ENCODE measurements at regions not wholly inside any gene's neighbourhood (a gene's known extent, or its start where the extent isn't known, plus 50 kb on each side); places are given as distances from the start of the nearest gene placed in this dataset.

DNA sequence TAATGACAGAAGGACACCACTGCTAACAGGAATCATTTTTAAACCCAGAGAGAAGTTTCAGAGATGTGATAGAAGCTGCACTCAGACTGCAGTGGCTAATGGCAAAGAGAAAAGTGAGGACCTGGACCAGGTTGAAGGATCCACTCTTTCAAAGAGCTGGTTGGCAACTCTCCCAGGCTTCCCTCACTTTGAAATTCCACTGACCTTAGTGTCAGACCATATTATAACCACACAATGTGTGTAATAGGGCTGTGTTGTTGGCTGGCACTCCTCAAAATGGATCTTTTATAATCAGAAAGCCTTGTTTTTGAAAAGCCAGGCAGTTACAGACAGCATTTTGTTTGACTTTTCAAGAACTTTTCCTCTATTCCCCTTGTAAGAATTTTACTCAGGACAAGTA is 280.7 kb downstream of the PRELID2 start:
- no peak overlapping the region for H3K4me2 ChIP-seq (ENCODE audit: low read length)
- no peak overlapping the region for H3K4me3 ChIP-seq (ENCODE audit: low read depth, low read length)
- H3K27ac ChIP-seq = no peak overlapping the region
- H3K9ac ChIP-seq = no peak overlapping the region
- H3K79me2 ChIP-seq = no peaks in the 10 kb centered on the region
- H3K36me3 ChIP-seq (ENCODE audit: control insufficient read depth, insufficient read depth, low read length) = no peaks in the 10 kb centered on the region
- H2AFZ ChIP-seq = no peak overlapping the region
- H3K4me1 ChIP-seq = no peaks in the 10 kb centered on the region
- TF ChIP-seq, protein P1, sequence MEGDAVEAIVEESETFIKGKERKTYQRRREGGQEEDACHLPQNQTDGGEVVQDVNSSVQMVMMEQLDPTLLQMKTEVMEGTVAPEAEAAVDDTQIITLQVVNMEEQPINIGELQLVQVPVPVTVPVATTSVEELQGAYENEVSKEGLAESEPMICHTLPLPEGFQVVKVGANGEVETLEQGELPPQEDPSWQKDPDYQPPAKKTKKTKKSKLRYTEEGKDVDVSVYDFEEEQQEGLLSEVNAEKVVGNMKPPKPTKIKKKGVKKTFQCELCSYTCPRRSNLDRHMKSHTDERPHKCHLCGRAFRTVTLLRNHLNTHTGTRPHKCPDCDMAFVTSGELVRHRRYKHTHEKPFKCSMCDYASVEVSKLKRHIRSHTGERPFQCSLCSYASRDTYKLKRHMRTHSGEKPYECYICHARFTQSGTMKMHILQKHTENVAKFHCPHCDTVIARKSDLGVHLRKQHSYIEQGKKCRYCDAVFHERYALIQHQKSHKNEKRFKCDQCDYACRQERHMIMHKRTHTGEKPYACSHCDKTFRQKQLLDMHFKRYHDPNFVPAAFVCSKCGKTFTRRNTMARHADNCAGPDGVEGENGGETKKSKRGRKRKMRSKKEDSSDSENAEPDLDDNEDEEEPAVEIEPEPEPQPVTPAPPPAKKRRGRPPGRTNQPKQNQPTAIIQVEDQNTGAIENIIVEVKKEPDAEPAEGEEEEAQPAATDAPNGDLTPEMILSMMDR (IDR thresholded peaks at IDR 0.05) = no peak
- H3K9me3 ChIP-seq (ENCODE audit: control insufficient read depth, low read length) = no peaks in the 10 kb centered on the region
- no peaks in the 10 kb centered on the region for H3K27me3 ChIP-seq (ENCODE audit: control insufficient read depth, insufficient read depth, low read length)

DNA sequence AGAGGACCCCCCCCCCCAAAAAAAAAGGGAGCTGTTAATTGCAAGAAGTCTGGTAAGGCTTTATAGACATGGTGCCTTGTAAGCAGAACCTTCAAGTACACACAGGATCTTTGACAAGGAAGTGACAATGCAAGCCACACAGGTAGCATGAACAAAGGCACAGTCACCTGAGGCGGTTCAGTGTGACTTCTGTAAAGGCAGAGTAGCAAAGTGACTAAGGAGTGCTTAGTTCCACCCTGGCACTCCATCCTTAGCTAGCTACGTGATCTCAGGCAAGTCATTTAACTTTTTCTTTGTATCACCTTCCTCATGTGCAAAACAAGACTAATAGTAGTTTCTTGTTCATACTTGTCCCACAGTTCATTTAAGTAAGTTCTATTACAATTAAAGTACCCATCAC is 282.0 kb downstream of the PRELID2 start:
- TF ChIP-seq, protein P1 (IDR thresholded peaks at IDR 0.05) = no peak
- no peak overlapping the region for H3K9ac ChIP-seq
- no peaks in the 10 kb centered on the region for H3K9me3 ChIP-seq (ENCODE audit: control insufficient read depth, low read length)

DNA sequence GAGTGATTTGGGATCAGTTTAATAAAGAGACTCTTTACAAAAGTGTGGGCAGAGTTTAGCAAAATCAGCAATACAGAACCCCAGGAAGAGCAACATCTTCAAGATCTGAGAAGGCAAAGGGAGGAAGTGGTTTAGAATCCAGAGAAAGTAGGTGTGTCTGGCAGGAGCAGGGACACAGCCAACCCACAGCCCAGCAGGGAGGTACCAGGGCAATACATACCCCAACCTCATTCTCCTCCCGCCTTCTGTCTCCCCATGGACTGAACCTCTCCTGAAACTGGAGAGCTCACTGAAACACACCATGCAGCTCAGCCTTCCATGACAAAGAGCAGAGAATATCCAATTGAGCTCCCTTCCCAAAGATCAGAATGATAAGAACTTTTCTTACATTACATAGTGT is 283.4 kb downstream of the PRELID2 start:
- Histone ChIP-seq H3K79me2 (no peaks in the 10 kb centered on the region), H3K27me3 (ENCODE audit: control insufficient read depth, insufficient read depth, low read length) (no peaks in the 10 kb centered on the region), H3K9me3 (ENCODE audit: control insufficient read depth, low read length) (no peaks in the 10 kb centered on the region), H3K4me1 (no peaks in the 10 kb centered on the region), H3K4me2 (ENCODE audit: low read length) (no peak overlapping the region), H3K9ac (no peak overlapping the region), H3K4me3 (ENCODE audit: low read depth, low read length) (no peak overlapping the region), H2AFZ (no peak overlapping the region), H3K27ac (no peak overlapping the region), H3K36me3 (ENCODE audit: control insufficient read depth, insufficient read depth, low read length) (no peaks in the 10 kb centered on the region)
- TF ChIP-seq, protein P1 (IDR thresholded peaks at IDR 0.05) = no peak

More for the DNA sequence above, 282.0 kb downstream of the PRELID2 start:
- Histone ChIP-seq H3K4me3 (ENCODE audit: low read depth, low read length) (no peak overlapping the region), H3K4me1 (no peaks in the 10 kb centered on the region), H3K36me3 (ENCODE audit: control insufficient read depth, insufficient read depth, low read length) (no peaks in the 10 kb centered on the region), H3K27me3 (ENCODE audit: control insufficient read depth, insufficient read depth, low read length) (no peaks in the 10 kb centered on the region), H2AFZ (no peak overlapping the region), H3K27ac (no peak overlapping the region), H3K4me2 (ENCODE audit: low read length) (no peak overlapping the region), H3K79me2 (no peaks in the 10 kb centered on the region)

DNA sequence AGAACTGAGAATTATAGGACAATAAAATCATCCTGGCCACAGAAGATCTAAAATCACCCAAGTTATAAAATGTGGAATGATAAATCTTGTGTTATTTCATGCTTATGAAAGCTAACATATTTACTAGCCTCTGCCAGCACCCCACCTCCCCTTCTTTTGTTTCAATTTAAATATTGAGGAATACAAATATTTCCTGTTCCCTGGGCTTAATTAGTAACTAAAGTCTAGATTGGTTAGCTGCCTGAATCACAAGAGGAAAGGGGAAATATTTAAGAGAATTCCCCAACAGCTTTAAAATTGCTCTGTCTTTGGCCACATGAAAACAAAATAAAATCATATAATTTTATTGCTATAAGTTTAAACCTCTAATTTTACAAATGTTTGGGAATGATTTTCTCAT is 287.0 kb downstream of the PRELID2 start:
- Histone ChIP-seq H3K27ac (no peak overlapping the region), H3K27me3 (ENCODE audit: control insufficient read depth, insufficient read depth, low read length) (no peaks in the 10 kb centered on the region), H3K4me1 (no peaks in the 10 kb centered on the region), H3K4me2 (ENCODE audit: low read length) (no peak overlapping the region), H3K9ac (no peak overlapping the region), H3K4me3 (ENCODE audit: low read depth, low read length) (no peak overlapping the region), H3K36me3 (ENCODE audit: control insufficient read depth, insufficient read depth, low read length) (no peaks in the 10 kb centered on the region), H2AFZ (no peak overlapping the region), H3K79me2 (no peaks in the 10 kb centered on the region), H3K9me3 (ENCODE audit: control insufficient read depth, low read length) (no peaks in the 10 kb centered on the region)
- TF ChIP-seq, protein P1 (IDR thresholded peaks at IDR 0.05) = no peak

DNA sequence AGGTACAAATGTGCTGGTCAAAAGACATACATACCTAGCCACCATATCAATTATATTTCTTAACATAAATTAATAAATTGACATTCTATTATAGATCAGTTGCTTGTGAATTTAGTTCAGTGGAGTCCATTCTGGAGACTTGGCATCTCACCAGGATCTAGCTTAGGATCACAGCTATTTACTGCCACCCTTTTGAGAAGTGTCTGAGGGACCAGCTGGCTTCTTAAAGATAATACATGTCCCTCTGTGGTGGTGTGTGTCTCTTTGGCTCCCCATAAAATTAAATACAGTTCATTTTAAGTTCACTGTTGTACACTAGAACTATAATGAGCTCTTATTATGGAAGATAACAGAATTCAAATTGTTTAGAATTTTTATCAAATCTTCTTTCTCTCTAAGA is 290.7 kb downstream of the PRELID2 start:
- no peak overlapping the region for H3K4me2 ChIP-seq (ENCODE audit: low read length)
- no peaks in the 10 kb centered on the region for H3K79me2 ChIP-seq
- no peak overlapping the region for H3K27ac ChIP-seq
- no peaks in the 10 kb centered on the region for H3K36me3 ChIP-seq (ENCODE audit: control insufficient read depth, insufficient read depth, low read length)
- H2AFZ ChIP-seq = no peak overlapping the region
- TF ChIP-seq, protein P1 (IDR thresholded peaks at IDR 0.05) = no peak
- H3K4me3 ChIP-seq (ENCODE audit: low read depth, low read length) = no peak overlapping the region
- no peaks in the 10 kb centered on the region for H3K4me1 ChIP-seq
- H3K27me3 ChIP-seq (ENCODE audit: control insufficient read depth, insufficient read depth, low read length) = no peaks in the 10 kb centered on the region
- H3K9me3 ChIP-seq (ENCODE audit: control insufficient read depth, low read length) = no peaks in the 10 kb centered on the region
- no peak overlapping the region for H3K9ac ChIP-seq

All from parathyroid adenoma (tissue), 2 donors.